K562 (cell line): ENCODE measurements at regions not wholly inside any gene's neighbourhood (a gene's known extent, or its start where the extent isn't known, plus 50 kb on each side); places are given as distances from the start of the nearest gene placed in this dataset.

Source experiments
- ATAC-seq: fragments of 200-7000 bp; cut with Tn5 transposase; 3 replicates; pipeline ENCODE4 v1.9.1; 2020; ENCODE audit warnings: moderate library complexity
- BruUV-seq: library from RNA; stranded (reverse); fragments of 400-500 nt; replicated peaks from 2 replicates; lab custom pipeline; 2021; lab: Mats Ljungman, UMichigan
- CTCF ChIA-PET: fragments of 300-600 bp; formaldehyde crosslinking; extraction: SDS; loops from one replicate; lab custom pipeline; 2021; ENCODE audit warnings: low intra/inter-chr PET ratio; lab: Yijun Ruan, JAX
- POLR2A ChIA-PET: fragments of 300-600, 350-650 bp; sonication (Branson Sonifier 250); formaldehyde crosslinking; extraction: SDS; loops from one replicate; lab custom pipeline; 2021; ENCODE audit warnings: antibody characterized with exemption, inconsistent platforms; lab: Yijun Ruan, JAX
- DNase-seq, 4 experiments: peaks; one replicate each; pipeline versions ENCODE4 v3.0.0 to v3.0.0-alpha.2; 2011 to 2018; ENCODE audit warnings: low spot score in 3 of 4, mixed read lengths in 3 of 4; ENCODE audit errors: extremely low read depth in 1 of 4
- FAIRE-seq: peaks from 2 replicates; lab custom pipeline; 2011; peaks lifted over from hg19 to GRCh38; lab: Jason Lieb, UNC
- H2AFZ ChIP-seq: 2 replicates; pipeline ENCODE4 v1.6.0; 2011; ENCODE audit warnings: low read depth, low read length, control low read depth, inconsistent platforms
- H3K27ac ChIP-seq: fragments of 200-600 bp; 3 replicates; pipeline ENCODE4 v1.8.0; 2011; ENCODE audit warnings: low read depth, mild to moderate bottlenecking, control low read depth, inconsistent platforms, low read length, moderate library complexity, mixed read lengths; ENCODE audit errors: extremely low read depth
- H3K27me3 ChIP-seq, 2 experiments: fragments of 300-600 bp in 1 of 2; 2 replicates in 1 of 2; 3 replicates in 1 of 2; pipeline versions ENCODE4 v1.6.0 to v1.8.0; 2011; ENCODE audit warnings: inconsistent platforms in 2 of 2, low read length in 2 of 2, mild to moderate bottlenecking in 1 of 2, mixed read lengths in 1 of 2, moderate library complexity in 1 of 2; ENCODE audit not compliant: control insufficient read depth in 2 of 2, insufficient read depth in 2 of 2
- H3K36me3 ChIP-seq: fragments of 300-600 bp; 3 replicates; pipeline ENCODE4 v1.8.0; 2011; ENCODE audit warnings: mild to moderate bottlenecking, low read length, inconsistent platforms; ENCODE audit not compliant: control insufficient read depth, insufficient read depth
- H3K4me1 ChIP-seq, 2 experiments: fragments of 200-600 bp in 1 of 2; replicated peaks in 1 of 2; 2 replicates in 1 of 2; 3 replicates in 1 of 2; pipeline versions ENCODE4 v1.5.1 to v1.8.0; 2011; ENCODE audit warnings: inconsistent platforms in 2 of 2, low read length in 2 of 2, mild to moderate bottlenecking in 1 of 2, mixed read lengths in 1 of 2, moderate library complexity in 1 of 2; ENCODE audit not compliant: control insufficient read depth in 2 of 2, insufficient read depth in 2 of 2
- H3K4me2 ChIP-seq: 2 replicates; pipeline ENCODE4 v1.6.1; 2011; ENCODE audit warnings: low read length, control low read depth, inconsistent platforms, mixed read lengths; ENCODE audit not compliant: insufficient read depth
- H3K4me3 ChIP-seq: fragments of 200-600 bp; sonication (generic), shearing (Covaris generic); 2 replicates; pipeline ENCODE4 v1.5.1; 2016; ENCODE audit warnings: control low read depth, inconsistent platforms
- H3K79me2 ChIP-seq: fragments of 200-600 bp; 3 replicates; pipeline ENCODE4 v1.8.0; 2011; ENCODE audit warnings: low read length, inconsistent platforms; ENCODE audit not compliant: control insufficient read depth, insufficient read depth
- H3K9ac ChIP-seq, 2 experiments: 2 replicates each; pipeline versions ENCODE4 v1.6.0 to v1.6.1; 2011; ENCODE audit warnings: low read depth in 2 of 2, low read length in 2 of 2, control low read depth in 1 of 2, inconsistent platforms in 1 of 2, mild to moderate bottlenecking in 1 of 2, mixed read lengths in 1 of 2; ENCODE audit not compliant: insufficient read depth in 1 of 2
- H3K9me1 ChIP-seq: one replicate; pipeline ENCODE4 v1.6.0; 2011; ENCODE audit warnings: inconsistent platforms, mild to moderate bottlenecking, low read length, moderate library complexity; ENCODE audit not compliant: control insufficient read depth, insufficient read depth
- H3K9me3 ChIP-seq: replicated peaks from 2 replicates; pipeline ENCODE4 v1.5.1; 2011; ENCODE audit warnings: low read depth, low read length, inconsistent platforms; ENCODE audit not compliant: control insufficient read depth, insufficient read depth
- H4K20me1 ChIP-seq: replicated peaks from 2 replicates; pipeline ENCODE4 v1.6.1; 2011; ENCODE audit warnings: low read length, inconsistent platforms, mixed read lengths; ENCODE audit not compliant: control insufficient read depth, insufficient read depth
- ATF3 ChIP-seq, 2 experiments: fragments of 450-650 bp in 1 of 2; sonication (generic) in 1 of 2; formaldehyde crosslinking in 1 of 2; IDR thresholded peaks in 1 of 2; conservative IDR thresholded peaks in 1 of 2; 2 replicates each; pipeline versions ENCODE4 v1.6.1 to v1.8.1; 2016 to 2023; ENCODE audit warnings: mild to moderate bottlenecking in 2 of 2, moderate library complexity in 2 of 2, inconsistent platforms in 1 of 2, missing genetic modification reagents in 1 of 2
- BHLHE40 ChIP-seq: IDR thresholded peaks from 2 replicates; pipeline ENCODE4 v1.6.1; 2011; ENCODE audit warnings: low read length, improper control_type of control experiment
- CREB5 ChIP-seq: fragments of 250-450 bp; sonication (Bioruptor Pico); IDR thresholded peaks from 2 replicates; pipeline ENCODE4 v1.5.0; 2020; ENCODE audit warnings: mild to moderate bottlenecking
- ESRRB ChIP-seq: fragments of 250-450 bp; sonication (Bioruptor Pico); IDR thresholded peaks from 2 replicates; pipeline ENCODE4 v1.5.0; 2020; ENCODE audit warnings: mild to moderate bottlenecking, moderate library complexity, borderline replicate concordance
- EZH2 ChIP-seq: IDR thresholded peaks from 2 replicates; pipeline ENCODE4 v1.6.1; 2012; ENCODE audit warnings: low read depth, mild to moderate bottlenecking, inconsistent platforms, low read length, borderline replicate concordance
- ILF3 ChIP-seq: fragments of 450-650 bp; IDR thresholded peaks from 2 replicates; pipeline ENCODE4 v1.6.1; 2018; ENCODE audit warnings: antibody characterized with exemption, mild to moderate bottlenecking, moderate library complexity, borderline replicate concordance
- MEIS2 ChIP-seq: fragments of 450-650 bp; IDR thresholded peaks from 2 replicates; pipeline ENCODE4 v1.6.1; 2014; ENCODE audit warnings: mild to moderate bottlenecking; ENCODE audit not compliant: partially characterized antibody
- PHB2 ChIP-seq: fragments of 450-650 bp; IDR thresholded peaks from 2 replicates; pipeline ENCODE4 v1.6.1; 2017; ENCODE audit warnings: low read depth
- RAD21 ChIP-seq, 2 experiments: fragments of 250-450 bp in 1 of 2; fragments of 450-650 bp in 1 of 2; sonication (Bioruptor Pico) in 1 of 2; formaldehyde crosslinking in 1 of 2; IDR thresholded peaks in 1 of 2; conservative IDR thresholded peaks in 1 of 2; 2 replicates each; pipeline versions ENCODE4 v1.4.0 to v1.8.0; 2020 to 2022; ENCODE audit warnings: mild to moderate bottlenecking in 2 of 2, moderate library complexity in 1 of 2
- SMC3 ChIP-seq: conservative IDR thresholded peaks from 2 replicates; pipeline ENCODE4 v1.6.1; 2011; ENCODE audit warnings: low read depth, low read length, improper control_type of control experiment; ENCODE audit not compliant: insufficient read depth
- TBP ChIP-seq: optimal IDR thresholded peaks from 2 replicates; pipeline ENCODE3; 2011; ENCODE audit warnings: low read depth, low read length, improper control_type of control experiment
- ZNF384 ChIP-seq: IDR thresholded peaks from 2 replicates; pipeline ENCODE4 v1.6.1; 2012; ENCODE audit warnings: low read depth, low read length, improper control_type of control experiment
- WGBS: fragments of 100-300 bp; shearing (Covaris generic); methylation state at CpG from one replicate; pipeline ENCODE4 v1.1.6; 2016; ENCODE audit warnings: low coverage, mixed read lengths; ENCODE audit not compliant: insufficient coverage; ENCODE audit errors: missing lambda C conversion rate; 5-methylcytosine and 5-hydroxymethylcytosine counted together
- in situ Hi-C: fragments of 300-500 bp; cut with MboI; formaldehyde crosslinking; loops from 4 replicates; pipeline ENCODE4 v1.15.0; 2018; ENCODE audit warnings: inconsistent platforms, mixed read lengths
- intact Hi-C: fragments of 100-400 bp; cut with micrococcal nuclease; formaldehyde crosslinking; loops from 2 replicates; pipeline ENCODE4 v1.14.2; 2022

DNA sequence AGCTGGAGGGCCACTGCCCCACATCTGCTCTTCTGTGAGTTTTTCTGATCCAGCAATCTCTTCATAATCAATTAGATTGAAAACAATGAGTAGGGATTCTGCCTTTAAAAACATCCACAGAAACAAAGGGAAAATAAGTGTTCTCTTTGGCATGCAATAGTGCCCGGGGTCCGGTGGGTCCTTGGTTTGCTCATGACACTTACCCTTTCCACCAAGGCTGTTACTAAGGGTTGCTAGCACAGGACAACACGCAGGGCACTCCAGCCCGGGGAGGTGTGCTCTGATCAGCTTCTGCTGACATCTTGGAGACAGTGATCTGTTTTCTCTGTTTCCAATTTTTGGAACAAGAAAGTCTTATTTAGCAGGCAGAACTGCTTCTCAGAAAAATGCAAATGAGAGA is 146.7 kb downstream of the TEX36 start:
- intact Hi-C loops: no loop called here
- 0% methylated on average over 4 of the region's 4 CpGs for WGBS
- no peak for ATAC-seq
- Histone ChIP-seq H3K27ac (no peak overlapping the region), H3K4me1 (no peaks in the 10 kb centered on the region), H3K27me3 (peaks cover 2 to 60% of the 10 kb centered on the region in 2 experiments; a peak in 4 of 5 replicates), H3K79me2 (no peaks in the 10 kb centered on the region)
- in situ Hi-C loops: no loop called here
- DNase-seq: no peak
- TF ChIP-seq BHLHE40: no peak
- TF ChIP-seq ZNF384: no peak
- TF ChIP-seq ESRRB: no peak
- no peak for TF ChIP-seq PHB2
- no peak for TF ChIP-seq SMC3
- no peak for TF ChIP-seq EZH2
- TF ChIP-seq RAD21 (CRISPR knock-in tag; conservative IDR thresholded peaks at IDR 0.05 in 1 of 2, IDR thresholded peaks at IDR 0.05 in 1 of 2): no peak
- TF ChIP-seq ATF3 (IDR thresholded peaks at IDR 0.05): no peak
- no peak for TF ChIP-seq ATF3 (CRISPR knock-in tag; conservative IDR thresholded peaks at IDR 0.05)
- no peak for TF ChIP-seq ILF3
- no peak for TF ChIP-seq TBP
- no peak for TF ChIP-seq MEIS2
- no peak for TF ChIP-seq CREB5 (CRISPR knock-in tag)
- TF ChIP-seq, all 486 proteins: peak for 0
- Histone ChIP-seq H3K9me1 (no peaks in the 10 kb centered on the region), H3K9ac (no peak overlapping the region), H2AFZ (no peak overlapping the region), H4K20me1 (no peaks in the 10 kb centered on the region), H3K36me3 (no peaks in the 10 kb centered on the region), H3K9me3 (no peaks in the 10 kb centered on the region), H3K4me2 (no peak overlapping the region), H3K4me3 (no peak overlapping the region)
- no TSS peak for BruUV-seq
- CTCF ChIA-PET: no interaction called here
- POLR2A ChIA-PET: no interaction called here
- no peak for FAIRE-seq
